ENCODE measurements at regions not wholly inside any gene's neighbourhood (a gene's known extent, or its start where the extent isn't known, plus 50 kb on each side); places are given as distances from the start of the nearest gene placed in this dataset.

GRCh38 chr6:120354452-120355098 lies 979.7 kb downstream of the TBC1D32 start:
- H2BK20ac ChIP-seq (ENCODE audit: low read depth, low read length, poor library complexity, severe bottlenecking), result no peak overlapping the region
- H3K18ac ChIP-seq (ENCODE audit: insufficient read length, low read depth, low read length), result no peak overlapping the region
- H2BK5ac ChIP-seq (ENCODE audit: insufficient read length, low read length), result no peak overlapping the region
- Mint-ChIP-seq H3K4me3 (no peak overlapping the region), H3K9me3 (peaks cover 17 to 18% of the 10 kb centered on the region in 2 experiments), H3K4me1 (peaks cover 19 to 20% of the 10 kb centered on the region in 2 experiments), H3K27me3 (ENCODE audit: low read depth) (no peaks in the 10 kb centered on the region), H3K36me3 (ENCODE audit: insufficient read depth in 1 of 3, low read depth in 3 of 3) (peaks cover 10 to 19% (median 14%) of the 10 kb centered on the region in 3 experiments; a peak in 6 of 7 replicates), H3K27ac (no peak overlapping the region)
- no peak overlapping the region for H2AFZ ChIP-seq (ENCODE audit: low read length)
- H4K91ac ChIP-seq (ENCODE audit: insufficient read length, low read depth, low read length), result no peak overlapping the region
- H3K79me2 ChIP-seq (ENCODE audit: insufficient read depth, low read length), result no peaks in the 10 kb centered on the region
- no peak overlapping the region for H3K23ac ChIP-seq (ENCODE audit: insufficient read length, low read depth, low read length)
- H2BK120ac ChIP-seq (ENCODE audit: low read depth, low read length, poor library complexity, severe bottlenecking), result no peak overlapping the region
- H3K9me3 ChIP-seq (ENCODE audit: control insufficient read depth, low read depth, low read length), result peaks cover 3% of the 10 kb centered on the region
- WGBS (ENCODE audit: extremely low coverage, insufficient read length, low lambda C conversion rate), result no CpG with 5 or more reads among the region's 1 CpG
- H2BK12ac ChIP-seq (ENCODE audit: insufficient read length, low read depth, low read length), result no peak overlapping the region
- no peaks in the 10 kb centered on the region for H3K23me2 ChIP-seq (ENCODE audit: insufficient read length, low read depth, low read length, poor library complexity, severe bottlenecking)
- no peak for TF ChIP-seq CTCF (conservative IDR thresholded peaks at IDR 0.05)
- no peak overlapping the region for H3K27ac ChIP-seq (ENCODE audit: insufficient read length, low read depth, low read length)
- no peak overlapping the region for H2BK15ac ChIP-seq (ENCODE audit: low read depth, low read length)
- H4K5ac ChIP-seq (ENCODE audit: insufficient read length, low read depth, low read length), result no peak overlapping the region
- H4K8ac ChIP-seq (replicated peaks; ENCODE audit: insufficient read length, low read depth, low read length), result no peak overlapping the region
- H3K14ac ChIP-seq (ENCODE audit: insufficient read depth, low read length), result no peak overlapping the region
- H3K27me3 ChIP-seq (ENCODE audit: insufficient read depth, low read length), result no peaks in the 10 kb centered on the region
- H3K56ac ChIP-seq (ENCODE audit: insufficient read length, low read depth, low read length), result no peak overlapping the region
- H3K4me1 ChIP-seq (ENCODE audit: insufficient read depth, low read length), result no peaks in the 10 kb centered on the region; the same call in 1 of the 2 replicates
- H3T11ph ChIP-seq (ENCODE audit: low read length), result no peak overlapping the region
- no peak overlapping the region for H3K9ac ChIP-seq (ENCODE audit: extremely low read depth, insufficient read length, low read length)
- no peak overlapping the region for H3K4ac ChIP-seq (ENCODE audit: low read depth, low read length)
- no peak overlapping the region for H3K4me2 ChIP-seq (ENCODE audit: insufficient read depth, insufficient read length, low read length)
- H4K20me1 ChIP-seq (ENCODE audit: control insufficient read depth, insufficient read depth, insufficient read length), result no peaks in the 10 kb centered on the region
- no peak overlapping the region for H2AK5ac ChIP-seq (ENCODE audit: insufficient read length, low read length)
- no peaks in the 10 kb centered on the region for H3K79me1 ChIP-seq (ENCODE audit: insufficient read depth, low read depth, low read length, poor library complexity, severe bottlenecking)
- no peak for DNase-seq

Measured in H9 (cell line).